ENCODE measurements at regions not wholly inside any gene's neighbourhood (a gene's known extent, or its start where the extent isn't known, plus 50 kb on each side); places are given as distances from the start of the nearest gene placed in this dataset.

DNA sequence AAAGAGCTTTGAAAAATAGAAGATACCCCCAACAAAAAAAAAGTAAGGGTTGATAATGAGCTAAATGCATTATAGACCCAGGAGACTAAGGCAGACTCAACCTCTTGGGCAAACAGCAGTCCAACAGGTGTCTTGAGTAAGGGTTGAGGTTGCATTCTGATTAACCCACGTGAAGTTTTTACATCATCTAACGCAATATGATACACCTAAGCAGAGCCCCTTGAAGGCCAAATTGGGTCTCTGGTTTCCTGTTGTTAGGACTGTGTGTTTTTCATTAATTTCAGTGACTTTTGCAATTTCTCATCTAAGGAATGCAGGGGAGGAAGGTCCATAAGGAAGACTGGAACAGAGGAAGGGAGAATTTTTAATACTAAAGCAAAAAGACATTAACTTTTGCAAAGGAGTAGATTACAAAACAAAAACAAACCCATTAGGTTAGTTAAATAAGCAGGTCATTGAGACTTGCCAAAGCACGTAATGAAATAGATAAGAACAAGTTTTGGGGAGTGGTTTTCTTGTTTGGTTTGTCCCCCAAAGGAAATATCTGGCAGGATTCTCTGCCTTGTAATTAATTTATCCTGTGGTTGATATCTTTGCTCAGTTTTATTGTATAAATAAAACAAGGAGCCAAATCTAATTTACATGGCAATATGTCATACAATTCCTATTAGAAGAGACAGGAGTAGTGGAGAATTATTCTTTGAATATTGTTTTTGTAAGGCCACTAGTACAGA is 244.3 kb downstream of the ETAA1 start:
- TF ChIP-seq, protein P1, sequence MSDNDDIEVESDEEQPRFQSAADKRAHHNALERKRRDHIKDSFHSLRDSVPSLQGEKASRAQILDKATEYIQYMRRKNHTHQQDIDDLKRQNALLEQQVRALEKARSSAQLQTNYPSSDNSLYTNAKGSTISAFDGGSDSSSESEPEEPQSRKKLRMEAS (IDR thresholded peaks at IDR 0.05), result no peak
- TF ChIP-seq CTCF (IDR thresholded peaks at IDR 0.05; ENCODE audit: low read depth, low read length, missing input control) (no peak), YY1 (IDR thresholded peaks at IDR 0.05) (no peak), RAD21 (IDR thresholded peaks at IDR 0.05) (no peak)
